ENCODE measurements at regions not wholly inside any gene's neighbourhood (a gene's known extent, or its start where the extent isn't known, plus 50 kb on each side); places are given as distances from the start of the nearest gene placed in this dataset.

DNA sequence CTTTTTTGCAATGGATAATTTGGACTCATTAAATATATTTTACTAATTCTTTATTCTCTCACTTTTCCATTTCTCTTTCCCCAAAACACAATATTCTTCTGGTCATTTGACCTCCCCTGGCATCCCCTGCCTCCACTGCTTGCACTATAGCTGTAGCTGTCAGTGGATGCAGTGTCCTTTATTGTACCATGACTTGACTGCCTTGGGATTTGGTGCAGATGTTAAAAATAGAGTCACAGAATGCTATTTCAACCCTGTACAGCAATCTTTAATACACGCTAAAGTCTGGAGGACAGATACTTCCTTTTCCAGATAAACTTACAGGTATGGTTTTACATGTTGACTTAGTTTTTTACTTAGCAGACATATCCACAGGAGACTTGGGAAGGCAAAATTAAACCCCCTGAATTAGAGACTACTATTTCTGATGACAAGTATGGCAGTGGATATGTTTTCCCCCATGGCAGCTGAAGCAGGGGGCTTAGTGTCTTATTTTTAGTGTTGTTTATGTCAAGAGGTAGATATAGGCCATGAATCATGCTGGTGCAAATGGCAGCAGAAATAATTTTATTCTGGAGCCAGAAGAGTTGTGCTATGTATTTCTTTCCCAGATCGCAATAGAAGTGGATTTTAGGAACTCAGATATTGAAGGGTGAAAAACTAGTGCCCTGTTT, 461.4 kb downstream of the NAF1 start:
- no peak for DNase-seq (ENCODE audit: low read depth, low spot score)
- Histone ChIP-seq H3K9ac (ENCODE audit: insufficient read length, low read depth) (no peak overlapping the region), H3K36me3 (ENCODE audit: insufficient read depth, insufficient read length, low read length) (no peaks in the 10 kb centered on the region), H3K9me3 (ENCODE audit: insufficient read depth, low read length) (no peaks in the 10 kb centered on the region), H3K27me3 (ENCODE audit: insufficient read depth, insufficient read length) (no peaks in the 10 kb centered on the region), H3K4me1 (ENCODE audit: insufficient read depth, insufficient read length) (no peaks in the 10 kb centered on the region), H3K4me3 (ENCODE audit: insufficient read length, low read depth) (no peak overlapping the region)
- TF ChIP-seq SUZ12 (IDR thresholded peaks at IDR 0.05; ENCODE audit: extremely low read depth, insufficient read depth, insufficient read length) (no peak), ZNF274 (IDR thresholded peaks at IDR 0.05; ENCODE audit: low read depth, low read length) (no peak), YY1 (IDR thresholded peaks at IDR 0.05; ENCODE audit: insufficient read depth, insufficient read length) (no peak)

GRCh38 chr4:162700815-162701361, 465.8 kb downstream of the NAF1 start:
- H3K4me3 ChIP-seq (ENCODE audit: insufficient read length, low read depth), result no peak overlapping the region
- H3K27me3 ChIP-seq (ENCODE audit: insufficient read depth, insufficient read length), result no peaks in the 10 kb centered on the region
- no peak overlapping the region for H3K9ac ChIP-seq (ENCODE audit: insufficient read length, low read depth)
- no peaks in the 10 kb centered on the region for H3K36me3 ChIP-seq (ENCODE audit: insufficient read depth, insufficient read length, low read length)
- DNase-seq (ENCODE audit: low read depth, low spot score), result no peak
- no peak for TF ChIP-seq YY1 (IDR thresholded peaks at IDR 0.05; ENCODE audit: insufficient read depth, insufficient read length)
- TF ChIP-seq SUZ12 (IDR thresholded peaks at IDR 0.05; ENCODE audit: extremely low read depth, insufficient read depth, insufficient read length), result no peak
- no peak for TF ChIP-seq ZNF274 (IDR thresholded peaks at IDR 0.05; ENCODE audit: low read depth, low read length)
- no peaks in the 10 kb centered on the region for H3K9me3 ChIP-seq (ENCODE audit: insufficient read depth, low read length)
- no peaks in the 10 kb centered on the region for H3K4me1 ChIP-seq (ENCODE audit: insufficient read depth, insufficient read length)

DNA sequence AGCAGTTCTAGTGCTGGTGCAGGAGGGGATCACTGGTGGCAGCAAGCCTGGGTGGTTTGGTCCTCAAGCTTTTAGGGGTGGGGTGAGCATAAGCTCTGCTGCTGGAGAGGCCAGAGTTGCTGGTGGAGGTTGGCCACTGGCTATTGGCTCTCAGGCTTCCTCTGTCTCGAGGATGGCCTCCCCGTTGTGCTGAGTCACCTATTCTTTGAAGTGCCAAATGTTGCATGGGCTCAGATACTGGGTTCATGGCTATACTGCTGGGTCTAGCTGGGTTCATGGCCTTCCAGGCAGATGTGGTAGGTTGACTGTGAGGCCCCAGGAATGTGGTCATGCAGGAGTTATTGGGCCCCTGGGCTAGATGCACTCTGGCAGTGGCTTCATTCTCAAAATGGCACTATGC, 466.3 kb downstream of the NAF1 start:
- H3K36me3 ChIP-seq (ENCODE audit: insufficient read depth, insufficient read length, low read length), result no peaks in the 10 kb centered on the region
- H3K27me3 ChIP-seq (ENCODE audit: insufficient read depth, insufficient read length), result no peaks in the 10 kb centered on the region
- H3K4me1 ChIP-seq (ENCODE audit: insufficient read depth, insufficient read length), result no peaks in the 10 kb centered on the region
- no peak overlapping the region for H3K4me3 ChIP-seq (ENCODE audit: insufficient read length, low read depth)
- no peak for TF ChIP-seq SUZ12 (IDR thresholded peaks at IDR 0.05; ENCODE audit: extremely low read depth, insufficient read depth, insufficient read length)
- no peak for TF ChIP-seq YY1 (IDR thresholded peaks at IDR 0.05; ENCODE audit: insufficient read depth, insufficient read length)
- no peak for TF ChIP-seq ZNF274 (IDR thresholded peaks at IDR 0.05; ENCODE audit: low read depth, low read length)
- DNase-seq (ENCODE audit: low read depth, low spot score), result no peak
- H3K9me3 ChIP-seq (ENCODE audit: insufficient read depth, low read length), result no peaks in the 10 kb centered on the region
- no peak overlapping the region for H3K9ac ChIP-seq (ENCODE audit: insufficient read length, low read depth)

- Histone ChIP-seq H3K27me3 (ENCODE audit: insufficient read depth, insufficient read length) (no peaks in the 10 kb centered on the region), H3K9ac (ENCODE audit: insufficient read length, low read depth) (no peak overlapping the region), H3K4me3 (ENCODE audit: insufficient read length, low read depth) (no peak overlapping the region), H3K4me1 (ENCODE audit: insufficient read depth, insufficient read length) (no peaks in the 10 kb centered on the region), H3K9me3 (ENCODE audit: insufficient read depth, low read length) (no peaks in the 10 kb centered on the region), H3K36me3 (ENCODE audit: insufficient read depth, insufficient read length, low read length) (no peaks in the 10 kb centered on the region)
- TF ChIP-seq SUZ12 (IDR thresholded peaks at IDR 0.05; ENCODE audit: extremely low read depth, insufficient read depth, insufficient read length), result no peak
- no peak for DNase-seq (ENCODE audit: low read depth, low spot score)
Measured at GRCh38 chr4:162699629-162700028, 467.1 kb downstream of the NAF1 start.

- Histone ChIP-seq H3K4me3 (ENCODE audit: insufficient read length, low read depth) (no peak overlapping the region), H3K9ac (ENCODE audit: insufficient read length, low read depth) (no peak overlapping the region), H3K27me3 (ENCODE audit: insufficient read depth, insufficient read length) (no peaks in the 10 kb centered on the region), H3K4me1 (ENCODE audit: insufficient read depth, insufficient read length) (no peaks in the 10 kb centered on the region), H3K36me3 (ENCODE audit: insufficient read depth, insufficient read length, low read length) (no peaks in the 10 kb centered on the region), H3K9me3 (ENCODE audit: insufficient read depth, low read length) (no peaks in the 10 kb centered on the region)
- DNase-seq (ENCODE audit: low read depth, low spot score), result no peak
- TF ChIP-seq ZNF274 (IDR thresholded peaks at IDR 0.05; ENCODE audit: low read depth, low read length) (no peak), YY1 (IDR thresholded peaks at IDR 0.05; ENCODE audit: insufficient read depth, insufficient read length) (no peak), SUZ12 (IDR thresholded peaks at IDR 0.05; ENCODE audit: extremely low read depth, insufficient read depth, insufficient read length) (no peak)
Measured at GRCh38 chr4:162685410-162685809, 481.3 kb downstream of the NAF1 start.

- H3K9me3 ChIP-seq (ENCODE audit: insufficient read depth, low read length), result no peaks in the 10 kb centered on the region
- H3K9ac ChIP-seq (ENCODE audit: insufficient read length, low read depth), result no peak overlapping the region
- no peak for DNase-seq (ENCODE audit: low read depth, low spot score)
- no peaks in the 10 kb centered on the region for H3K27me3 ChIP-seq (ENCODE audit: insufficient read depth, insufficient read length)
- H3K36me3 ChIP-seq (ENCODE audit: insufficient read depth, insufficient read length, low read length), result no peaks in the 10 kb centered on the region
- TF ChIP-seq ZNF274 (IDR thresholded peaks at IDR 0.05; ENCODE audit: low read depth, low read length) (no peak), SUZ12 (IDR thresholded peaks at IDR 0.05; ENCODE audit: extremely low read depth, insufficient read depth, insufficient read length) (no peak), YY1 (IDR thresholded peaks at IDR 0.05; ENCODE audit: insufficient read depth, insufficient read length) (no peak)
- no peak overlapping the region for H3K4me3 ChIP-seq (ENCODE audit: insufficient read length, low read depth)
- no peaks in the 10 kb centered on the region for H3K4me1 ChIP-seq (ENCODE audit: insufficient read depth, insufficient read length)
Measured at GRCh38 chr4:162684998-162685397, 481.7 kb downstream of the NAF1 start.

DNA sequence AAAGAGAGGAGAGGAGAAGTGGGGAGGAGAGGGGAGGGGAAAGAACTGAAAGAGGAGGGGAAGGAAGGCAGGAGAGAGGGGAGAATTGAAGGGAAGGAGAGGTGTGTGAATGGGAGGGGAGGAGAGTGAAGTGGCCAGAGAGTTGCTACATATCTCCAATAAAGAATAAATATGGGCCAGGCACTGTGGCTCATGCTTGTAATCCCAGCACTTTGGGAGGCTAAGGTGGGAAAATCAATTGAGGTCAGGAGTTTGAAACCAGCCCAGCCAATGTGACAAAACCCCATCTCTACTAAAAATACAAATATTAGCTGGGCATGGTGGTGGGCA, 482.4 kb downstream of the NAF1 start:
- Histone ChIP-seq H3K9me3 (ENCODE audit: insufficient read depth, low read length) (no peaks in the 10 kb centered on the region), H3K4me1 (ENCODE audit: insufficient read depth, insufficient read length) (no peaks in the 10 kb centered on the region), H3K4me3 (ENCODE audit: insufficient read length, low read depth) (no peak overlapping the region), H3K36me3 (ENCODE audit: insufficient read depth, insufficient read length, low read length) (no peaks in the 10 kb centered on the region), H3K9ac (ENCODE audit: insufficient read length, low read depth) (no peak overlapping the region), H3K27me3 (ENCODE audit: insufficient read depth, insufficient read length) (no peaks in the 10 kb centered on the region)
- DNase-seq (ENCODE audit: low read depth, low spot score), result no peak
- no peak for TF ChIP-seq YY1 (IDR thresholded peaks at IDR 0.05; ENCODE audit: insufficient read depth, insufficient read length)
- no peak for TF ChIP-seq ZNF274 (IDR thresholded peaks at IDR 0.05; ENCODE audit: low read depth, low read length)
- no peak for TF ChIP-seq SUZ12 (IDR thresholded peaks at IDR 0.05; ENCODE audit: extremely low read depth, insufficient read depth, insufficient read length)

Measured in NT2/D1 (cell line).